ENCODE measurements at regions not wholly inside any gene's neighbourhood (a gene's known extent, or its start where the extent isn't known, plus 50 kb on each side); places are given as distances from the start of the nearest gene placed in this dataset.

DNA sequence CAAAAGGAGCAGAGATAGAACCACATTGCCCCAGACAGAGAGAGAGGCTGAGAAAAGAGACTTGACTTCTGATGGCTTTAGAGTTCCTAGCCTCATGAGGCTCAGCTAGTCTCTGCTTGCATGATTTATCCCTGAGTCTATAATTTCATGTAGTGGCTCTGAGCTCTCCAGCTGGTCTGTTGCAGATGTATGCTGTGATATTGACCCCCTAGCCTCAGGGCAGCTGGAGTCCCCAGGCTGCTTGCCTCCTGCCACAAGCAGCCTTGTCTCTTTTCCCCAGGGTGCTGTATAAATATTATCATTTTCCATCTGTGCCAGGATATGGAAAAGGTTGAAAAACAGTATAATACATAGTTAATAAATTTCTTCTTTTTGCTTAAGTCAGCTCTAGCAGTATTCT is 467.6 kb upstream of the CWC22 start:
- no peak for DNase-seq

DNA sequence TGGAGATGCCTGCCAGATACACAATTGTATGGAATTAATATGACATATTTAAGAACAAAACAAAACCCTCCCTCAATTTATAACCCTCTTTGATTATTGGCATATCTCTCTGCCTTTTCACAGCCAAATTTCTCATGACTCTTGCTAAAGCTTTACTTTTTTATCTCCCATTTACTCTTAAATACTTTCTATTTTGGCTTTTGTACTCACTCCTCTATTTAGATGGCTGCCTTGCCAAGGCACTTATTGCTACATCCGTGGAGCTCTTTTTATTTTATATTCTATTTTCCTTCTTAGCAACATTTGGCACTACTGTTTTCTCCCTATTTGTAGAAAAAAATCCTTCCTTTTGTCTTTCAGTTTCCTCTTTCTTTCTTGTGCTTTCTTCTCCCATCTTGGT is 466.4 kb upstream of the CWC22 start:
- DNase-seq, result no peak

DNA sequence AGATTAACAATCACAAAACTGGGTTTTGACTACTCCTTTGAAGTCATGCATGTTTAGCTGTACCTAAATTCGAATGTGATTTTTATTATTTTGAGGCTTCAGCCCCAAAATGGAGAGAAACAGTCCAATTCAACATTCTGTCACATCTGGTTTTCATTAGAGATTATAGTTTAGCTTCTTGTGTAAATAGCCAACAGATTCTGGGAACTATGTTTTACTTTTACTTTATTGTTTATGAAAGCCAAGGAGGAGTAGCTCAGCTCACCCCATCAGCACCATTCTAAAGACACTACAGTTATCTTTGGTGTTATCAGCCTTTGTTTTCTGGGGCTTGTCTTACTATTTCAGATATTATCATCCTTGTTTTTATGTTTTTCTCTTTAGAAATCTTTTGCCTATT is 465.0 kb upstream of the CWC22 start:
- DNase-seq, result no peak

DNA sequence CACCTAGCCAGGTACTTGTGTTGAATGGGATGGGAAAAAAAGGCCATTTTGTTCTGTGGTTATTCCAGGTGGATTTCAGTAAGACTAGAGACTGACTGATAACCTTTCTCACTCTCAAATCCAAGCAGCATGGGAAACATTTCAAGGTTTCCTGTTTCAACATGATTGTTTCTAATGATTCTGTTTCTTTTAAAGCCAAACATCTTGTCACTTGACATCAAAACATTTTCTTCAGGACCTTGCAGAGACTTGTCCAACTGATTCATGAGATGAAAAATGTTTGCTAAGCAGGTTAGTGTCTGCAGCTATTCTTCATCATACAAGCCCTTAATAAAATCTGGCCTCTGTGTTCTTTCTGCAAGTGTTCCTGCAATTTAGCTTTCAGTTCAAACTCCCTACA is 456.5 kb upstream of the CWC22 start:
- no peak for DNase-seq

DNA sequence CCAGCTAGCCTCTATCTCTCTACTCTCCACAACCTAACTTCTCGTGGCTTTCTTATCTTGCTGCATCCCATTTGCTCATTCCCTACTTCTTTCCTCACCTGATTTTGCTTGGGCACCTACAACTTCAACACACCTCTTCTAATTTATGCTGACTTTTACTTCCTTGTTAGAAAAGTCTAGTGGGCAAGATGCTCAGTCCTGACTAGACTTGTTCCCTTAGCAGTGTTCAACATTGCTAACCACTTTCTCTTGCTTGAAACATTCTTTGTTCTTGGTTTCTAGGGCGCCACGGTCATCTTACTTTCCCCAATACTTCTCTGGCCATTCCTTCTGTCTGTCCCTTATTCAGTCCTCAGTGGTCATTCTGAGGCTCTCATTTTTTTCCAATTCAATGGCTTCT is 454.7 kb upstream of the CWC22 start:
- DNase-seq, result no peak

DNA sequence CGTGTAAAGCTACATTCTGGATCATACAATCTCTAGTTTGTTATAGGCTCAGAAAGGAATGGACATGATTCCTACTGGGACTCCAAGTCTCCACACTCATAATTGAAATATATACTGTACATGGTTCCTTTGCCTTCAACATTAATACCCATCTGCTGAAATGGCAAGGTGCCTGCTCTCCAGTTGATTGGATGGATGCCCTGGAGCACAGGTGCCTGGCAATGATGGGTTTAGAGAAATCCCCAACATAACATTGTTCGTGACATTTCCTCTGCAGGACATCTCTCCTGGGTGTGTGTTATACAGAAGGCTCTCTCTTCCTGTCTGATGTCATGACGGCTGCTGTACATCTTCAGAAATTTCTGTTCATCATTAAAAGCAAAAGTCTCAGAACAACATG is 449.7 kb upstream of the CWC22 start:
- no peak for DNase-seq

DNA sequence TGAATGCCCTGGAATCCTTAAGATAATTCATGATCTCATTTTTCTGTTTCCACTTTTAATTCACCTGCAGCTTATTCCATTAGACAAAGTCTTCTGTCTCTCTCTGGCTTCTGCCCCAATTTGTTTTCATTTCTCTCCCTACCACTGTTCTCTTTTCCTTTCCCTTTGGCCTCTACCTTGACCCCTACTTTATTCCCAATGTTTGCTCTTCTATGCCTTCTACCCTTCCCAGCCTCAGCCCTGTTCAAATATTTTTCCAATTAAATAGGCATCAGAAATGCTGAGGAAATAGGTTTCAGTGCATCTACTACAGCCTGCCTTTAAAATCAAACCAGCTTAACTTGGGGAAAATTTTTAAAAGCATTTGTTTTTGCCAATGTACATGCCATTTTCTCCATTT is 443.7 kb upstream of the CWC22 start:
- DNase-seq, result no peak

DNA sequence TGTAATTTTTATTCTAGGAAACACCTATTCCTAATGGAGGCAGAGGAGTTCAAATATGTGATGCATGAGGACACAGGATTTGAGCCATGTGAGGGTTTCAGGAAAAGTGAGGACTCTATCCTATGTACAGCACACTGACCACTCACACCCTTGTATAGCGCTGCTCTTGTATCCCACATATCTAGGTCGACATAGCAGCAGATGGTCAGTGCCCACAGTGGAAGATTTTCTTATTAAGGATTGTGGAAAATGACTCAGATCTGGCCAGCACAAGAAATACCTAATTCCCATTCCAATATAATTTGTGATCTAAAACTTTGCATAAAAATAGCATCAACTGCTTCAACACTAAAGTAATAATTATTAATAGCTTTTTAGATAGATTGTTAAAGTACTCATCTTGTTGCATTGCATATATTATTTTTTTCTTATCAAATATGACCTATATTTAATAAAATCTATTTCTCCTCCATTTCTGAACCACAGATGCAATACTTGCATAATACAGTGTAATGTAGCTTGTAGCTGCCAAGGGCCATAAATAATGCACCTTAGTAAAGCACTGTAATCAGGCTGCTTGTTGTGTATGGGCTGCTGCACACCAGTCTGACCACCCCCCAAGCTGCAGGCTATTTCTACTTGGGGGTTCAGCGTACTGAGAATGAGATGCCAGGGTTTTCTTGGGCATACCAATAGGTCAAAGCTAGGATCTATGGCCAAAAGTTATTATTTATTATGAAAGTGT is 442.2 kb upstream of the CWC22 start:
- no peak for DNase-seq

DNA sequence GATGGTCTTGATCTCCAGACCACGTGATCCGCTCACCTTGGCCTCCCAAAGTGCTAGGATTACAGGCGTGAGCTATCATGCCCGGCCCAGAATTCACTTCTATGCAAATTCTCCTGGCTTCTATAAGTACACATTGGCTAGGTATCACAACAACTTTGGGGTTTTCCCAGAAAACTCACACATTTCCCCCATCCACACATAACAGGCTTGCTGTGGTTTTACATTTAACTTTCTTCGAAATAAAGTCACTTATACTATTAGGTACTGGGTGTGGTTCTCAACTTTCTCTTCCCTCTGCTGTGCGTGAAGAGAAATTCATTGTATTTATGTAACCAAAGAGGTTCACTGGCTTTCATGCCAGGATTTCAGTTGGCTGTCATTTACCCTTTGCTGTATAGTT is 439.4 kb upstream of the CWC22 start:
- DNase-seq, result no peak

DNA sequence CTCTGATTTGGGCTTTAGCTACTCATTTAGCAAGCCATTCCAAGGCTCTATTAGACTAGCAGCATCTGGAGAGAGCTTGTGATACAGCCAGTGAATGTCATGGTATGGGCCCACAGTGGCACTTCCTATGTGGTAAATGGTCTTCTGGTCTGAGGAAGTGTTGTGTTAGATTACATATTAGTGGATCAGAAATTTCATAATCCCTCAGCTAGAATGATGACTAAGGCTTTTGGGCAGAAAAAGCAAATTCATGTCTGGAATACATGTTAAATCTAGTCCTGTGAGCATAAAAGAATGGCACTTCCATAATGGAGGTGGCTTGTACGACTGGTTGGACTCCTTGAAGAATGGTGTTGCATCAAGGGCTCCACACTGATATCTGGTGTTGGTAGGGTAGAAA is 436.8 kb upstream of the CWC22 start:
- DNase-seq, result no peak

DNA sequence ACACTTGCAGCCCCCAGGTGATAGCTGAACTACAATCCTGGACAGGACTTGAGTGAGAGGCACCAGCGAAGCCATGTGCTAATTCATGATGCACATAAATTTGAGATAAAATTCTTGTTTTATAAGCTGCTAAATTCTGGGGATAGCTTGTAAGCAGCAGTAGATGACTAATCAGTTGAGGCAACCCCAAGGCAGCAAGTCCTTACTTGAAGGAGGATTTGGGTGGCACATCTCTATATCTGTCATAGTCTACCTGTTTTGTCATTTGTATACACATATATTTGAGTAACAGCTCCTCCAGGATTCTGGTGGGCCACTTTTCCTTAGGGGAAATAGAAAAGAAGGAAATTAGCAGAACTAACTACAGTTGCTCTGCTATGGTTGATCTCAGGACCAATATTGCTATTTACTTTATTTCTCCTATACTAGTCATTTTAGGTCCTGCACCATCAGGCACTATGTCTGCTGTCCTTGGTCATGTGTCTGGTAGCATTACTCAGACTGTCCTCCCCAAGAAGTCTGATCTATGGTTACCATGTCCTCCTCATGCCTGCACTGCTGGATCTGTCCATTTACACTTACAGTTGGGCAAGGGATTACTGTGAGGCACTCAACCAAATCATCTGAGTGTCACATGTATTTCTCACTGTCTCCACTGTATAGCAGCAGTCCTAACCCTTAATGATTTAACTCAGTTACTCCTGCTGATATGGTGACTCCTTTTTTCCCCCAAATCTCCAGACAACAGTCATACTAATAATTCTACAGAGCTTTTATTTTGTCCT is 436.0 kb upstream of the CWC22 start:
- DNase-seq, result no peak

DNA sequence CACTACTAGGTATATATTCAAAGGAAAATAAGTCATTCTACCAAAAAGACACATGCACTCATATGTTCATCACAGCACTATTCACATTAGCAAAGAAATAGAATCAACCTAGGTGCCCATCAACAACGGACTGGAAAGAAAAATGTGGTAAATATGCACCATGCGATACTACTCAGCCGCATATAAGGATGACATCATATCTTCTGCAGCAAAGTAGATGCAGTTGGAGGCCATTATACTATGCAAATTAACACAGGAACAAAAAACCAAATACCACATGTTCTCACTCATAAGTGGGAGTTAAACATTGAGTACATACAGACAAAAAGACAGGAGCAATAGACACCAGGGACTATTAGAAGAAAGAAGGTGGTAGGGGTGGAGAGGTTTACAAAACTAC is 412.1 kb upstream of the CWC22 start:
- no peak for DNase-seq

DNA sequence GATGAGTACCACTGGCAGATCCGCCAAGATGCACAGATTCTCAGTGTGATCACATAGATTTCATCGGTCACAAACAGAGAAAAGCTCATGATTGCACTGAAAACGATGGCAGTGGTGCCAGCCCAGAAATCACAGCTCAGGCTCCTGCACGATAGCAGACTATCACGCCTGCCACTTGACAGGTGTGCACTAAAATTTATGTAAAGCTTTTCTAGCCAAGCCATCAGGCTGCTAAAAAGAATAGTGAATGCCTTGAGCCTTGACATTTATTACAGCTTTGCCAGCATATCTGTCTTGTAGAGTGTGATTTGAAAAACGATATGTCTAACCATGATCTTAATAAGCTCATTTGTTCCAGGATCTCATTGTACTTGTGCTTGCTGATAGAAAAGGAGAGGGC is 409.5 kb upstream of the CWC22 start:
- no peak for DNase-seq

DNA sequence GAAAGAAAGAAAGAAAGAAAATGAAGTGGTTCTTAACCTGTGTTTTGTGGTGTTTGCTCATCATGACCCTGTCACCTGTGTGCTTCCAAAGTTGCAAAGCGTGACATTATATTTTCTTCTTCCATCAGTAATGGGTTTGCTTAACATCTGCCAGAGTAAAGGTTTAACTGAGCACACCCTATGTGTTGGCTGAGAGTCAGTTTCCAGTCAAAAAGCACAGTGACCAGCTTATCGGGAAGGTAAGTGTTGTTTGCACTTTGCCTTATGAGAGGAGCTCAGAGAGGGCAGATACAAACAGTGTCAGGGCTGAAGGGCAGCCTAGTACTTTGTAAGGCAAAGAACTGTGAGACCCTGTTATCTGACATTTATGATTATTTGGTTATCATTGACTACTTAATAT is 406.2 kb upstream of the CWC22 start:
- no peak for DNase-seq

DNA sequence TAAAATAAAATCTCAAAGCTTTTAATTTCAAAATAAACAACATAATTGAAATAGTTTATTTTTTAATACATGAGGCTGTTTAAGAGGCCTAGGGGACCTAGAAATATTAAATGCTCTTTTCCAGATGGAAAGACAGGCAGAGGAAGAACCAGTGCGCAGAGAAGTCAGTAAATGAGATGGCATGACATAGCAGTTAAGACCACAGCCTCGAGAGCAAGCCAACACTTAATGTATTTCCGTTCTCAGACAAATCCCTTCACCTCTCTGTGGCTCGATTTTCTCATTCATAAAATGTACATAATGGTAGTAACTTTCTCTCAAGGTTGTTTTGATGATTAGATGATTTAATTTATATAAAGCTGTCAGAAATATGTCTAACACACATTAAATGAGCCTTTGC is 405.1 kb upstream of the CWC22 start:
- DNase-seq, result no peak

DNA sequence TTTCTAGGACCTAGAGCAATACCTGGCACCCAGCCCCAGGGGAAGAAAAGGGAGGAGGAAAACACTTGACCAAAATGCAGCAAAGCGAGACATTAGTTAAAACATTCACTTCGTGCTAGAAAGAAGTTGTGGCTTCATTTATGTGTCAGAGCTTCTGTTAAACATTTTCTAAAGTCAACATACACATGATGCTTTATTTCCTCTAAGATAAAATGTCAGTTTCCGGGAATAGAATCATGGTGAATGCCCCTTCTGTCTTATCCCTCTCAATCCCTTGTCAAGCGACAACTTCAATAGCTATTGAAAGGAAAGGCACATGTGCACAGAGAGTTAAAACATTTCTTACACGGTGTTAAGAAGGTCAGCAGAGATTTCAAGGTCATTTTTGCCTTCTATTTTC is 404.6 kb upstream of the CWC22 start:
- no peak for DNase-seq

DNA sequence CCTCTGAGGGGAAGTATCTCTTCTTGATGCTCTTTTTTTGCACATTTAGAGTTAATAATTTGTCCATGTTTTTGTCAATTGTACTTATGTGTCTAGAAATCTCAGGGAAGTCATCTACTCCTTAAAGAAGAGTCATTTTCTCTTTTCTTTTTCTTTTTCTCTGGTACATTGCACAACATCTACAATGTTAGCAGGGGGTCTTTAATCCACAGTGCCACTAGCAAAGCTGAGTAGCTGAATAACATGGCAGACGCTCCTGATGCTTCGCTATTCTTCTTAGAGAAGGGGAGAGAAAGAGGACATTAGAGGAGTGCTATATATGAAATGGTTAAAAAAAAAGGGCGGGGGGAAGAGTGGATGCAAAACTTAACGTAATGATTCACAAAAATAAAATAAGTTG is 399.6 kb upstream of the CWC22 start:
- no peak for DNase-seq

DNA sequence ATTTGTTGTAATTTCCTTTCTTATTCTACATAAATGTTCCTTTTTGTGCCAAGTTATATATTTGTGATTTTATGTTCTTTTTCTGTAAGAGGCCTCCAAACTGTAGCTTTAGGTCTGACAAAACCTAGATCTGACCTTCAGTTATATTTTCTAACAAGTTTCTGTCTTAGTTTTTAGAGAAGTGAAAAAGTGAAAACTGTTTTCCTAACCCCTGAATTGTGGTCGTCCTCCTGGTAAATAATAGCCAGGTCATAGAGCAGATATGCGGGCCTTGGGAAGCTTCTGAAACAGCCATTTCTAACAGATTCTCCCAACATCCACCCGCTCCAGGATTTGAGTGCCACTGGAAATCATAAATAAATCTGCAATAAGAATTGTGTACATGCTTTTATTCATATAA is 398.4 kb upstream of the CWC22 start:
- no peak for DNase-seq

DNA sequence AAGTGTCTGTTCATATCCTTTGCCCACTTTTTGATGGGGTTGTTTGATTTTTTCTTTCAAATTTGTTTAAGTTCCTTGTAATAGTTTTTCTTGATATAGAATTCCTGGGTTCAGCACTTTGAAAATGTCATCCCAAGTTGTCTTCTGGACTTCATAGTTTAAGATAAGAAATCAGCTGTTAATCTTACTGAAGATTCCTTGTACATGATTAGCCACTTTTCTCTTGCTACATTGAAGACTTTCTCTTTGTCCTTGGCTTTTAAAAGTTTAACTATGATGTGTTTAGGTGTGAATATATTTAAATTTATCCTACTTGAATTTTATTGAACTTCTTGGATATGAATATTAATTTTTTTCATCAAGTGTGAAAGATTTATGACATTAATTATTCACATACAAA is 387.2 kb upstream of the CWC22 start:
- no peak for DNase-seq

DNA sequence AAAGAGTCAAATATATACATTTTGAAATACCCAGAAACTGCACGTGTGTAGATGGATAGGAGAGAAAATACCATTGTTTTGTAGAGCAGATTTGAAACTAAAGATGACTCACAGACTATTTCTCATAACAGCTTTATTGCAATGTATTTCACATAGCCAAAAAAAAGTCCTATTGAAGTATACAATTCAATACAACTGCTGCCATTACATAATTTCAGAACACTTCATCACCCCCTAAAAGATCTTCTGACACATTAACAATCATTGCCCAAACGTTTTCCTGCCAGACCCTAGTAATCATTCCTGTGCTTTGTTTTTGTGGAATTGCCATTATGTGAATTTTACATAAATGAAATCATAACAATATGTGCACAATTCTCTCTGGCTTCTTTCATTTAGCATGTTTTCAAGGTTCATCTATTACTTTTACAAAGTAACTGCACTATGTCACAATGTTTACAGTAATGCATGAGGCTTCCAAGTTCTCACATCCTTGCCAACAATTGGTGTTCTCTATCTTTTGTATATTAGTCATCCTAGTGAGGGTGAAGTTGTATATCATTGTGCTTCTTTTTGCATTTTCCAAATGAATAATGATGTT is 378.6 kb upstream of the CWC22 start:
- no peak for DNase-seq

DNA sequence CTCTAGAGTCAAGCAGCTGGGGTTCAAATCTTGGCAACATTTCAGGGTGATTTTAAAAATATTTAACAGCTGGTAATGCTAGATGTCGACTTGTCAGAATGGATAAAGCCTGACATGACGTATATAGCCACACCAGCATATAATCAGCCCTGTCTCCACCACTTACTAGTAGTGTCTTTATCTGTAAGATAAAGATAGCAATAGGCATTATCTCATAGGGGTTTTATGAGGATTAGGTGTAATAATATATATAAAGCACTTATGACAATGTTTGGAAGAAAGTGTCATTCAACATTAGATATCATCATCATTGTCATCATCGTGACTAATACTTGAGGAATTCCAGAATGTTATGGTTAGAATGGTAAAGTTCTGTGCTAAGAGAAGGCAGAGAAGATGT is 369.0 kb upstream of the CWC22 start:
- DNase-seq, result no peak

DNA sequence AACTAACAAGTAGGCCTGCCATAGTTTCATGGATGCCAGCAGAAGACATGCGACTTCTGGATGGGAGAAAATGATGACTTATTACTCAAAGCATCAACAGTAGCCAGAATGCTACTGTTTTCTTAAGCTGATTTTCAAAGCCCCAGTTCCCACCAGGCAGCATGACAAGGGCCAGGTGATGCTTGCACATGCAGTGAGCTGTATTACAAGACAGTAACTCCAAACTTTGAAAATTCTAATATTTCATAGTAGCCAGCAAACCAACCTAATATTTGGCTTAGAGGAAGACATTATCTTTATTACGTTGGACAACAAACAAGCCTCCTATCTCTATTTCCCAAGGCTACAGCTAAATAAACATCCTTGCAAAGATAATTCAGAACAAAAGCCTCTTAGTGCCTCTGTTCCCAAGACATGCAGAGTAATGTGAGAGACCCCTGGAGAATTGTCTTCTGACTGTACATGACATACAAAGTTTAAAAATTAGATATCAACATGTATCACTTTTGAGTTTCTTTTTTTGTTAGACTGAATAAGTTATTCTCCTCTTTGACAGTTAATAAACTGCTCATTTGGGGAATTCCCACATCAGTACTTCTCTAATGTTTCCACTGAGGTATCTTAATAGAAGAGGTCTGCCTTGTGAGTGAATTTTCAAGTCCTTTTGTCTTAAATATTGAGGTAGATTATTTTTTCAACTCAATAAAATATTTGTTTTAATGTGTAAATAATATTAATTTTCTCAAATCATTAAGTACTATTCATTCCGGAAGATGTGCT is 367.6 kb upstream of the CWC22 start:
- DNase-seq, result no peak
